DOHH2 (cell line): ENCODE measurements at regions not wholly inside any gene's neighbourhood (a gene's known extent, or its start where the extent isn't known, plus 50 kb on each side); places are given as distances from the start of the nearest gene placed in this dataset.

Experiments used
- H3F3A ChIP-seq: fragments of 200-600 bp; sonication (generic), shearing (Covaris generic); 2 replicates; pipeline ENCODE4 v1.6.0; 2016; ENCODE audit warnings: antibody characterized with exemption, mild to moderate bottlenecking; ENCODE audit not compliant: control insufficient read depth, insufficient read depth
- H3K27ac ChIP-seq: fragments of 200-600 bp; sonication (generic); 2 replicates; pipeline ENCODE4 v1.5.1; 2014; ENCODE audit warnings: low read depth, mild to moderate bottlenecking, low read length, moderate library complexity
- H3K27me3 ChIP-seq: fragments of 200-600 bp; sonication (generic); 2 replicates; pipeline ENCODE4 v1.6.1; 2014; ENCODE audit warnings: mild to moderate bottlenecking, low read length, mixed read lengths; ENCODE audit not compliant: control insufficient read depth
- H3K36me3 ChIP-seq: fragments of 200-600 bp; sonication (generic); 2 replicates; pipeline ENCODE4 v1.6.1; 2014; ENCODE audit warnings: mild to moderate bottlenecking, low read length, moderate library complexity, mixed read lengths; ENCODE audit not compliant: control insufficient read depth
- H3K4me1 ChIP-seq: fragments of 200-600 bp; sonication (generic); 2 replicates; pipeline ENCODE4 v1.6.1; 2014; ENCODE audit warnings: mild to moderate bottlenecking, low read length, mixed read lengths; ENCODE audit not compliant: control insufficient read depth
- H3K4me2 ChIP-seq: fragments of 200-600 bp; sonication (generic); 2 replicates; pipeline ENCODE4 v1.6.0; 2014; ENCODE audit warnings: mild to moderate bottlenecking, low read length, moderate library complexity
- H3K4me3 ChIP-seq: fragments of 200-600 bp; sonication (generic); 2 replicates; pipeline ENCODE4 v1.5.1; 2014; ENCODE audit warnings: mild to moderate bottlenecking, low read length, mixed read lengths
- H3K79me2 ChIP-seq: fragments of 200-600 bp; sonication (generic); 2 replicates; pipeline ENCODE4 v1.6.1; 2014; ENCODE audit warnings: mild to moderate bottlenecking, low read length, mixed read lengths; ENCODE audit not compliant: control insufficient read depth
- H3K9me2 ChIP-seq: fragments of 200-600 bp; sonication (generic); replicated peaks from 2 replicates; pipeline ENCODE4 v1.6.1; 2014; ENCODE audit warnings: mild to moderate bottlenecking, low read length, mixed read lengths; ENCODE audit not compliant: control insufficient read depth
- H3K9me3 ChIP-seq: fragments of 200-600 bp; sonication (generic); 2 replicates; pipeline ENCODE4 v1.6.1; 2014; ENCODE audit warnings: antibody characterized with exemption, low read length, mixed read lengths; ENCODE audit not compliant: control insufficient read depth, insufficient read depth
- H4K20me1 ChIP-seq: fragments of 200-600 bp; sonication (generic); 2 replicates; pipeline ENCODE4 v1.6.0; 2014; ENCODE audit warnings: low read depth, mild to moderate bottlenecking, antibody characterized with exemption, low read length, moderate library complexity; ENCODE audit not compliant: control insufficient read depth, insufficient read depth
- CTCF ChIP-seq: fragments of 200-600 bp; sonication (generic); IDR thresholded peaks from one replicate; pipeline ENCODE4 v1.5.1; 2014; ENCODE audit warnings: antibody characterized with exemption, mild to moderate bottlenecking, low read depth, low read length; ENCODE audit not compliant: poor library complexity, severe bottlenecking
- EZH2phosphoT487 ChIP-seq: fragments of 200-600 bp; sonication (generic); IDR thresholded peaks from 2 replicates; pipeline ENCODE4 v1.6.1; 2017; ENCODE audit warnings: borderline replicate concordance, mild to moderate bottlenecking, antibody characterized with exemption, low read length, moderate library complexity, mixed read lengths

GRCh38 chr10:78576276-78576675 is 492.5 kb upstream of the ZMIZ1 start:
- H3K27me3 ChIP-seq: peaks cover 2% of the 10 kb centered on the region; the same call in 1 of the 2 replicates
- H3K36me3 ChIP-seq: no peaks in the 10 kb centered on the region
- peaks cover 10% of the 10 kb centered on the region for H3K4me1 ChIP-seq
- no peaks in the 10 kb centered on the region for H4K20me1 ChIP-seq
- H3F3A ChIP-seq: no peaks in the 10 kb centered on the region
- no peak overlapping the region for H3K4me3 ChIP-seq
- TF ChIP-seq EZH2phosphoT487: no peak
- no peak for TF ChIP-seq CTCF
- no peaks in the 10 kb centered on the region for H3K79me2 ChIP-seq
- no peak overlapping the region for H3K4me2 ChIP-seq
- no peaks in the 10 kb centered on the region for H3K9me2 ChIP-seq
- no peak overlapping the region for H3K27ac ChIP-seq
- H3K9me3 ChIP-seq: no peaks in the 10 kb centered on the region

DNA sequence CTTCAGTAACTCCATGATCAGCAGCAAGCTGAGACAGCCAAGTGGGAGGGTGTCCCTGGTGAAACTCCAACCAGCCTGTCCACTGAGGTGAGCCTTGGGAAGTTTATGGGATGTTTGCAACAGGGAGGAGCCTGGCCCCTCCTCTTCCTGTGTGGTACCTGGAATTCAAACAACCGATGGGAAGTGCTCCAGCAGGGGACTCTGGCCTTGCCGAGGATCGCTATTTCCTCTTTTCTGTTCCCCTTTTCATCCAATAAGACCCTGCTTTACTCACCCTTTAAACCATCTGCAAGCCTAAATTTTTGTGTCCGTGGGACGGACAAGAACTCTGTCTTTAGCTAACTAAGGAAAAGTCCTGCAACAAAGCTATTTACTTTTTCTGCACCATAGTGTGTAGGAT is 491.1 kb upstream of the ZMIZ1 start:
- Histone ChIP-seq H3K4me2 (no peak overlapping the region), H3K27me3 (peaks cover 8% of the 10 kb centered on the region), H3K4me1 (peaks cover 10% of the 10 kb centered on the region), H3K9me2 (no peaks in the 10 kb centered on the region), H3K36me3 (no peaks in the 10 kb centered on the region), H3K9me3 (no peaks in the 10 kb centered on the region), H3K79me2 (no peaks in the 10 kb centered on the region), H4K20me1 (no peaks in the 10 kb centered on the region), H3F3A (no peaks in the 10 kb centered on the region), H3K4me3 (no peak overlapping the region), H3K27ac (no peak overlapping the region)
- TF ChIP-seq CTCF (no peak), EZH2phosphoT487 (no peak)

GRCh38 chr10:78578929-78579328 is 489.8 kb upstream of the ZMIZ1 start:
- Histone ChIP-seq H3K79me2 (no peaks in the 10 kb centered on the region), H3K4me1 (peaks cover 10% of the 10 kb centered on the region), H3K4me3 (no peak overlapping the region), H3K27me3 (peaks cover 10% of the 10 kb centered on the region), H3K27ac (no peak overlapping the region), H3F3A (no peaks in the 10 kb centered on the region), H3K9me2 (no peaks in the 10 kb centered on the region), H3K9me3 (no peaks in the 10 kb centered on the region), H3K36me3 (no peaks in the 10 kb centered on the region), H4K20me1 (no peaks in the 10 kb centered on the region), H3K4me2 (no peak overlapping the region)
- TF ChIP-seq CTCF (no peak), EZH2phosphoT487 (no peak)

DNA sequence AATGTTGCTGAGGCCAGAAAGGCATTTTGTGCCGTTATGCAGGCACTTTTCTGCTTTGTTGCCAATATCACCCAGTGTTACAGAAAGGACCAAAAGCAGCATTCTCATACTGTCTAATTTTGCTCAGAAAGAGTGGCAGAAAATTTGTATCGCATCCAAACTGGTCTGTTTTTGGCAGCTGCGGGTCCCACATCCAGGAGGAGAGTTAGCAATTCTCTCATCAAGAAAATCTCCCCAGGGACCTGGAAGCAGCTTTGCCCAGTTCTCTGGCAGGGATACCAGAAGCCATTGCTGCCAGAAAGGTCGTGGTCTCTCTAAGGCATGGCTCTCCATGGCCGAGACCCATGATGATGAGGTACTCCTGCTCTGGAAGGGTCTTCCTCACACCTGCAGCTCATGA is 489.2 kb upstream of the ZMIZ1 start:
- H3K4me3 ChIP-seq: no peak overlapping the region
- no peaks in the 10 kb centered on the region for H3F3A ChIP-seq
- H3K79me2 ChIP-seq: no peaks in the 10 kb centered on the region
- H3K27me3 ChIP-seq: peaks cover 15% of the 10 kb centered on the region
- H3K36me3 ChIP-seq: no peaks in the 10 kb centered on the region
- no peak overlapping the region for H3K27ac ChIP-seq
- no peaks in the 10 kb centered on the region for H3K9me3 ChIP-seq
- H3K4me1 ChIP-seq: peaks cover 10% of the 10 kb centered on the region
- no peaks in the 10 kb centered on the region for H4K20me1 ChIP-seq
- H3K9me2 ChIP-seq: no peaks in the 10 kb centered on the region
- H3K4me2 ChIP-seq: no peak overlapping the region
- TF ChIP-seq CTCF (no peak), EZH2phosphoT487 (no peak)
